HL-60 (cell line): ENCODE measurements at regions not wholly inside any gene's neighbourhood (a gene's known extent, or its start where the extent isn't known, plus 50 kb on each side); places are given as distances from the start of the nearest gene placed in this dataset.

Experiments used
- DNase-seq, 2 experiments: peaks; one replicate each; pipeline ENCODE4 v3.0.0-alpha.2; 2010 to 2020; ENCODE audit warnings: low read depth in 1 of 2, low spot score in 1 of 2
- H3K27ac ChIP-seq: fragments of 250-450 bp; sonication (Bioruptor Pico); replicated peaks from 2 replicates; pipeline ENCODE4 v1.5.1; 2020; ENCODE audit warnings: mild to moderate bottlenecking, moderate library complexity
- H3K27me3 ChIP-seq: fragments of 250-450 bp; sonication (Bioruptor Pico); 2 replicates; pipeline ENCODE4 v1.5.1; 2021; ENCODE audit warnings: mild to moderate bottlenecking, moderate library complexity; ENCODE audit not compliant: insufficient read depth, poor library complexity, severe bottlenecking
- H3K4me3 ChIP-seq: replicated peaks from 2 replicates; pipeline ENCODE4 v1.5.1; 2011; ENCODE audit warnings: mild to moderate bottlenecking, control low read depth, low read length; ENCODE audit not compliant: insufficient read depth
- GABPA ChIP-seq: IDR thresholded peaks from 2 replicates; pipeline ENCODE4 v1.6.1; 2012; ENCODE audit warnings: low read depth
- POLR2AphosphoS5 ChIP-seq: IDR thresholded peaks from 2 replicates; pipeline ENCODE4 v1.6.1; 2012; ENCODE audit warnings: low read depth
- REST ChIP-seq: IDR thresholded peaks from 2 replicates; pipeline ENCODE4 v1.6.1; 2012; ENCODE audit warnings: low read depth; ENCODE audit not compliant: insufficient replicate concordance
- SPI1 ChIP-seq: IDR thresholded peaks from 2 replicates; pipeline ENCODE4 v1.6.1; 2012; ENCODE audit warnings: low read depth, mild to moderate bottlenecking, borderline replicate concordance
- TF ChIP-seq, protein P1 (sequence below): IDR thresholded peaks from one replicate; pipeline ENCODE4 v1.5.1; 2011; ENCODE audit warnings: low read length, control low read depth, inconsistent platforms; ENCODE audit not compliant: insufficient read depth

- no peak overlapping the region for H3K4me3 ChIP-seq
- H3K27ac ChIP-seq, result no peak overlapping the region
- TF ChIP-seq POLR2AphosphoS5, result no peak
- TF ChIP-seq, protein P1, sequence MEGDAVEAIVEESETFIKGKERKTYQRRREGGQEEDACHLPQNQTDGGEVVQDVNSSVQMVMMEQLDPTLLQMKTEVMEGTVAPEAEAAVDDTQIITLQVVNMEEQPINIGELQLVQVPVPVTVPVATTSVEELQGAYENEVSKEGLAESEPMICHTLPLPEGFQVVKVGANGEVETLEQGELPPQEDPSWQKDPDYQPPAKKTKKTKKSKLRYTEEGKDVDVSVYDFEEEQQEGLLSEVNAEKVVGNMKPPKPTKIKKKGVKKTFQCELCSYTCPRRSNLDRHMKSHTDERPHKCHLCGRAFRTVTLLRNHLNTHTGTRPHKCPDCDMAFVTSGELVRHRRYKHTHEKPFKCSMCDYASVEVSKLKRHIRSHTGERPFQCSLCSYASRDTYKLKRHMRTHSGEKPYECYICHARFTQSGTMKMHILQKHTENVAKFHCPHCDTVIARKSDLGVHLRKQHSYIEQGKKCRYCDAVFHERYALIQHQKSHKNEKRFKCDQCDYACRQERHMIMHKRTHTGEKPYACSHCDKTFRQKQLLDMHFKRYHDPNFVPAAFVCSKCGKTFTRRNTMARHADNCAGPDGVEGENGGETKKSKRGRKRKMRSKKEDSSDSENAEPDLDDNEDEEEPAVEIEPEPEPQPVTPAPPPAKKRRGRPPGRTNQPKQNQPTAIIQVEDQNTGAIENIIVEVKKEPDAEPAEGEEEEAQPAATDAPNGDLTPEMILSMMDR, result no peak
- TF ChIP-seq SPI1, result no peak
- TF ChIP-seq REST, result no peak
- TF ChIP-seq GABPA, result no peak
- H3K27me3 ChIP-seq, result no peaks in the 10 kb centered on the region
- peak; percentile 44 to 84 for DNase-seq
Measured at GRCh38 chr13:112182846-112183531, 116.0 kb downstream of the SOX1 start.

DNA sequence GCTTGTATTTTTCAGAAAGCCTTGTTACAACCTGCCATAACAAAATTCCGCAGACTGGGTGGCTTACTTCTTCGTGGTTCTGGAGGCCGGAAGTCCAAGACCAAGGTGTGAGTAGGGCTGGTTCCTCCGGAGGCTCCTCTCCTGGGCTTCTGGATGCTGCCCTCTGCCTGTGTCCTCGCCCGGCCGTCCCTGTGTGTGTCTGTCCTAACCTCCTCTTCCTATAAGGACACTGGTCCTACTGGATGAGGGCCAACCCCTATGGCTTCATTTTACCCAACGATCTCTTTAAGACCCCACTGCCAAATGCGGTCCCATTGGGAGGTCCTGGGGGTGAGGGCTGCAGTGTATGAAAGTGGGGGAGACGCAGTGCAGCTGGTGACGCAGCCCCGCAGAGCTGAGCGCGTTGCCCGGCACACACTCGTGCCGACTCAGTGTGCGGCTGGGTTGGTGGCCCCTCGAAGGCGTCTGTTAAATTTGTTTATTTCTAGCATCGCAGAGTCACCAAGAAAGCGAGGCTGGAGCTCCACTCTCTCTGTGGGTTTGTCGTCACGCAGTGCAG is 116.7 kb downstream of the SOX1 start:
- Histone ChIP-seq H3K4me3 (no peak overlapping the region), H3K27ac (no peak overlapping the region), H3K27me3 (no peaks in the 10 kb centered on the region)
- no peak for DNase-seq
- TF ChIP-seq SPI1 (no peak), GABPA (no peak), POLR2AphosphoS5 (no peak), REST (no peak)
- TF ChIP-seq, protein P1, result no peak

DNA sequence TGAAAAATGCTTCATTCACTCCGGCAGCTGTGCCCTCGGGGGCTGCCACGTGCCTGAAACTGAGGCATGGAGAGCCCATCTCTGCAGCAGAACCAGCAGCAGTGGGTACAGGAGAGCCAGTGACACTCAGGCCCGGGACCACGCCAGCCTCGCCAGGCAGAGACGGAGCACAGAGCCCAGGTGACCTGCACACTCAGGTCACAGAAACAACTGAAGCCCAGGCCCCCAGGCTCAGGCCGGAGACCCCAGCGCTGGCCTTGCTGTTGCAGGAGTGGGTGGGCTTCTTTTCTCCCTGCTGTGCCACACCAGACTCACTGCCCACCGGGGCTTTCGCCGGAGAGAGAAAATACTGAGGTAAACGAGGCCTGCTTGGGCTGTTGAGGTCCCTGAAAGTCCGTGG is 117.3 kb downstream of the SOX1 start:
- no peak for DNase-seq
- Histone ChIP-seq H3K27ac (no peak overlapping the region), H3K4me3 (no peak overlapping the region), H3K27me3 (no peaks in the 10 kb centered on the region)
- TF ChIP-seq GABPA, result no peak

DNA sequence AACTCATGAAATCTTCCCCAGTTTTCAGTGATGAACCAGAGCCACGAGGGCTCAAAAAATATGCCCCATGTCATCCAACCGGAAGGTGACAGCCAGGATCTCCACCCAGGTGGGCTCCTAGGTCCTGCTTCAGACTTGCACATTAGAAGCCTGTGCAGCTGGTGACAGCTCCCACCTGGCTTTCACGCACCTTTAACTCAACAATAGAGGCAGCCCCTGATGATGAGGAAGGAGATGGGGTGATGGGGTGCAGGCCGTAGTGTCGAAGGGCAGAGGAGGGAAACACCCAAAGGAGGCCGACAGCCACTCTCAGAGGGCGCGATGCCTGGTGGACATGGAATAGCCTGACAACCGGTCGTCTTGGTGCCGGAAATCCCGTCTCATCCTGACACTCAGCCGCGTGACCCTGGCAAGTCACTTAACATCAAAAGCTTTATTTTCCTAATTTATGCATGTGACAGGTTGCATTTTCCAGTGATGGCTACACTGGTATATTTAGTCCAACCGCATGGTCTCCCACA is 118.0 kb downstream of the SOX1 start:
- Histone ChIP-seq H3K27me3 (no peaks in the 10 kb centered on the region), H3K27ac (no peak overlapping the region), H3K4me3 (no peak overlapping the region)
- TF ChIP-seq POLR2AphosphoS5, result no peak
- no peak for TF ChIP-seq REST
- TF ChIP-seq SPI1, result no peak
- TF ChIP-seq GABPA, result no peak
- TF ChIP-seq, protein P1, result no peak
- no peak for DNase-seq
